ENCODE measurements at regions not wholly inside any gene's neighbourhood (a gene's known extent, or its start where the extent isn't known, plus 50 kb on each side); places are given as distances from the start of the nearest gene placed in this dataset.

DNA sequence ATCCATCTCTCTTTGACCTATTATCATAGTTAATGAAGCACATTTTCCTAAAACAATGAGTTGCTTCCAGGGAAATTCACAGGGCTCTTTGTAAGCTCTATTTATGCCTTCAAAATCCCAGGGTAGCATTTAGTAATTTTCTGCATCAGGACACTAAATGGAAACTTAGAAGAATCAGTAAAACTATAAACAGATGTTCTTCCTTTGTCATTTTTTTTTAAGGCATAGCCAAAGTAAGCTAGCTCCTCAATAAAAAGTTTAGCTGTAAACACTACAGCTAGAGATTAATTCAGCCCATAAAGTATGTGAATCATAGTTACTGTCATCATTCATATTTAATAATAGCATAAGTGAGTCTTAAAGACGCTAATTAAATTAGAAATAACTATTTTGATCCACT, 79.3 kb downstream of the RPL22L1 start:
- TF ChIP-seq, protein P1, sequence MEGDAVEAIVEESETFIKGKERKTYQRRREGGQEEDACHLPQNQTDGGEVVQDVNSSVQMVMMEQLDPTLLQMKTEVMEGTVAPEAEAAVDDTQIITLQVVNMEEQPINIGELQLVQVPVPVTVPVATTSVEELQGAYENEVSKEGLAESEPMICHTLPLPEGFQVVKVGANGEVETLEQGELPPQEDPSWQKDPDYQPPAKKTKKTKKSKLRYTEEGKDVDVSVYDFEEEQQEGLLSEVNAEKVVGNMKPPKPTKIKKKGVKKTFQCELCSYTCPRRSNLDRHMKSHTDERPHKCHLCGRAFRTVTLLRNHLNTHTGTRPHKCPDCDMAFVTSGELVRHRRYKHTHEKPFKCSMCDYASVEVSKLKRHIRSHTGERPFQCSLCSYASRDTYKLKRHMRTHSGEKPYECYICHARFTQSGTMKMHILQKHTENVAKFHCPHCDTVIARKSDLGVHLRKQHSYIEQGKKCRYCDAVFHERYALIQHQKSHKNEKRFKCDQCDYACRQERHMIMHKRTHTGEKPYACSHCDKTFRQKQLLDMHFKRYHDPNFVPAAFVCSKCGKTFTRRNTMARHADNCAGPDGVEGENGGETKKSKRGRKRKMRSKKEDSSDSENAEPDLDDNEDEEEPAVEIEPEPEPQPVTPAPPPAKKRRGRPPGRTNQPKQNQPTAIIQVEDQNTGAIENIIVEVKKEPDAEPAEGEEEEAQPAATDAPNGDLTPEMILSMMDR (conservative IDR thresholded peaks at IDR 0.05 in 1 of 2, IDR thresholded peaks at IDR 0.05 in 1 of 2; ENCODE audit: low read depth in 1 of 2, low read length in 2 of 2): no peak
- TF ChIP-seq EZH2 (IDR thresholded peaks at IDR 0.05; ENCODE audit: low read length, missing control alignments): no peak
